ENCODE measurements at regions not wholly inside any gene's neighbourhood (a gene's known extent, or its start where the extent isn't known, plus 50 kb on each side); places are given as distances from the start of the nearest gene placed in this dataset.

DNA sequence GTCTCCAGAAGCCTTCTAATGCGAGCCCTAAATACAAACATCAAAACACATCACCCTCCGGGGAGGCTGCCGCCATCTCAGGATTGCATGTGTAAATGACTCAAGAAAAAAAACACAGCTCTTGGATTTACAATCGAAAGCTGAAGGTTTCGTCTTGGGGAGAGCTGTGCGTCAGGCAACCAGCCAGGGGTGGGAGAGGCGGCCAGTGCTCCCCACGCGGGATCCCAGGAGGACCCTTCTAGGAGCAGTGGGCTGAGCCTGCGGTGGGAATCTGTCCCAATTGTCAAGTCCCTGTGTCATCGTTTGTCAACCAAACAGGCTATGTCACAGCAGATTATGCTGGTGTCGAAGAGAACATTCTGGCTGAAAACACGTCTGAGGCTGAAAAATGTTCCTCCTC, 209.7 kb downstream of the ABCC12 start:
- no peak for TF ChIP-seq POLR2A (IDR thresholded peaks at IDR 0.05; ENCODE audit: low read length)
- no peak for TF ChIP-seq GATA1 (IDR thresholded peaks at IDR 0.05; ENCODE audit: low read depth, low read length)

Data from erythroblast (primary cell).